BE2C (cell line): ENCODE measurements at regions not wholly inside any gene's neighbourhood (a gene's known extent, or its start where the extent isn't known, plus 50 kb on each side); places are given as distances from the start of the nearest gene placed in this dataset.

Experiments used
- DNase-seq: peaks from one replicate; pipeline ENCODE4 v3.0.0-alpha.2; 2020
- H3K27me3 ChIP-seq: fragments of 250-450 bp; sonication (Bioruptor Pico); 2 replicates; pipeline ENCODE4 v1.5.1; 2020; ENCODE audit warnings: mild to moderate bottlenecking
- H3K36me3 ChIP-seq: fragments of 250-450 bp; sonication (Bioruptor Pico); 2 replicates; pipeline ENCODE4 v1.5.1; 2020; ENCODE audit warnings: mild to moderate bottlenecking
- H3K4me1 ChIP-seq: fragments of 250-450 bp; sonication (Bioruptor Pico); 2 replicates; pipeline ENCODE4 v1.5.1; 2020
- H3K4me3 ChIP-seq: 2 replicates; pipeline ENCODE4 v1.5.1; 2011; ENCODE audit warnings: low read depth, low read length
- H3K9me3 ChIP-seq: fragments of 250-450 bp; sonication (Bioruptor Pico); 2 replicates; pipeline ENCODE4 v1.5.1; 2020
- TF ChIP-seq, protein P1 (sequence below): IDR thresholded peaks from 2 replicates; pipeline ENCODE4 v1.5.1; 2012; ENCODE audit warnings: mild to moderate bottlenecking, low read depth, low read length

DNA sequence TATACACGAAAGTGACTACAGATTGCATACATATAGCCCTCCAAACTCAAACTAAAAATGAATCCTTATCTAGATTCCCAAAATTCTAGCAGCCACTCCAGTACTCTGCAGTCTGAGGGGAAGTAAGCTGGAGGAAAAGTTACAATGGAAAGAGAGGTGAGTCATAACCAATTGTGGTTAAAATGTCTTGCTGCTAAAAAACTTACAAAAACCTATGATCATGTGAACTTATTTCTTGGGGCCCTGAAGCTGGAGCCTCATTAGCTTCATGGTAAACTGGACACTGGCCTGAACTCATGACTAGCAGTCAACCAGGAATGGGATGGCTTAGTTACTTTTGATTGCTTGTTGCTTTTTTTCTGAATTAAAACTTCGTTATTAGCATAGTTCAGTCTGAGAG is 175.9 kb downstream of the SLC4A3 start:
- H3K27me3 ChIP-seq: no peaks in the 10 kb centered on the region
- H3K4me3 ChIP-seq: no peak overlapping the region
- TF ChIP-seq, protein P1, sequence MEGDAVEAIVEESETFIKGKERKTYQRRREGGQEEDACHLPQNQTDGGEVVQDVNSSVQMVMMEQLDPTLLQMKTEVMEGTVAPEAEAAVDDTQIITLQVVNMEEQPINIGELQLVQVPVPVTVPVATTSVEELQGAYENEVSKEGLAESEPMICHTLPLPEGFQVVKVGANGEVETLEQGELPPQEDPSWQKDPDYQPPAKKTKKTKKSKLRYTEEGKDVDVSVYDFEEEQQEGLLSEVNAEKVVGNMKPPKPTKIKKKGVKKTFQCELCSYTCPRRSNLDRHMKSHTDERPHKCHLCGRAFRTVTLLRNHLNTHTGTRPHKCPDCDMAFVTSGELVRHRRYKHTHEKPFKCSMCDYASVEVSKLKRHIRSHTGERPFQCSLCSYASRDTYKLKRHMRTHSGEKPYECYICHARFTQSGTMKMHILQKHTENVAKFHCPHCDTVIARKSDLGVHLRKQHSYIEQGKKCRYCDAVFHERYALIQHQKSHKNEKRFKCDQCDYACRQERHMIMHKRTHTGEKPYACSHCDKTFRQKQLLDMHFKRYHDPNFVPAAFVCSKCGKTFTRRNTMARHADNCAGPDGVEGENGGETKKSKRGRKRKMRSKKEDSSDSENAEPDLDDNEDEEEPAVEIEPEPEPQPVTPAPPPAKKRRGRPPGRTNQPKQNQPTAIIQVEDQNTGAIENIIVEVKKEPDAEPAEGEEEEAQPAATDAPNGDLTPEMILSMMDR: no peak
- H3K9me3 ChIP-seq: no peaks in the 10 kb centered on the region
- DNase-seq: no peak
- no peaks in the 10 kb centered on the region for H3K4me1 ChIP-seq
- no peaks in the 10 kb centered on the region for H3K36me3 ChIP-seq

DNA sequence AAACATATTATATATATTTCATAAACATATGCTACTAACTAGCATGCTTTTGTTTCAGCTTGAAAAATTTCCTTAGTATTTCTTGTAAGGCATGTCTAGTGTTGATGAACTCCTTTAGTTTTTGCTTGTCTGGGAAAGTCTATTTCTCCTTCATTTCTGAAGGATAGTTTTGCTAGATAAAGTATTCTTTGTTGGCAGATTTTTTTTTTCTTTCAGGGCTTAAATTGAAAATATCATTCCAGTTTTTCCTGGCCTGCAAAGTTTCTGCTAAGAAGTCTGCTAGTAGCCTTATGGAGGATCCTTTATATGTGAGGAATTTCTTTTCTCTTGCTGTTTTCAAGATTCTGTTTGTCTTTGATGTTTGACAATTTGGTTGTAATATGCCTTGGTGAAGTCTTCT is 183.5 kb downstream of the SLC4A3 start:
- Histone ChIP-seq H3K36me3 (no peaks in the 10 kb centered on the region), H3K9me3 (no peaks in the 10 kb centered on the region), H3K4me3 (no peak overlapping the region), H3K4me1 (no peaks in the 10 kb centered on the region), H3K27me3 (no peaks in the 10 kb centered on the region)
- DNase-seq: no peak
- TF ChIP-seq, protein P1: no peak

- no peaks in the 10 kb centered on the region for H3K9me3 ChIP-seq
- no peaks in the 10 kb centered on the region for H3K36me3 ChIP-seq
- no peaks in the 10 kb centered on the region for H3K27me3 ChIP-seq
- no peaks in the 10 kb centered on the region for H3K4me1 ChIP-seq
- no peak overlapping the region for H3K4me3 ChIP-seq
- no peak for DNase-seq
- TF ChIP-seq, protein P1: no peak
Measured at GRCh38 chr2:219812672-219813071, 185.2 kb downstream of the SLC4A3 start.

GRCh38 chr2:219820767-219821166 is 193.3 kb downstream of the SLC4A3 start:
- DNase-seq: no peak
- H3K4me1 ChIP-seq: no peaks in the 10 kb centered on the region
- H3K27me3 ChIP-seq: peaks cover 11% of the 10 kb centered on the region
- H3K9me3 ChIP-seq: no peaks in the 10 kb centered on the region
- H3K4me3 ChIP-seq: no peak overlapping the region
- TF ChIP-seq, protein P1: no peak
- H3K36me3 ChIP-seq: no peaks in the 10 kb centered on the region

DNA sequence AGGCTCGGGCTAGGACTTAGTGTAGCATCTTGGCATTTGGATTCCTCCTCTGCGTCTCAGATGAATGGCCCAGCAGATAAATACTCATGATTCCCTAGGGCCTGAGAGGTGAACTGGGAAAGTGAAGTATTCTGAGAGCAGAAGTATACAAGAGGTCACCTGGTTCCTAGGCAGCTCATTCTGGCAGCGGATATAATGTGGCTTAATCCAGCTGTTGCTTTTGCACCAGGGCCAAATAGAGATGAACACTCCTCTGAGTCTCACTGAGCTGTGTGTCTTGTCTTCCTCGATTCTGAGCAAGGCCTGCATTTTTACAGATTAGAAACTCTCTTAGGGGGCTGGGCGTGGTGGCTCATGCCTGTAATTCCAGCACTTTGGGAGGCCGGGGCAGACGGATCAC is 196.1 kb downstream of the SLC4A3 start:
- no peaks in the 10 kb centered on the region for H3K4me1 ChIP-seq
- H3K27me3 ChIP-seq: peaks cover 15% of the 10 kb centered on the region
- TF ChIP-seq, protein P1: no peak
- H3K36me3 ChIP-seq: no peaks in the 10 kb centered on the region
- DNase-seq: no peak
- H3K9me3 ChIP-seq: no peaks in the 10 kb centered on the region
- H3K4me3 ChIP-seq: no peak overlapping the region

- H3K36me3 ChIP-seq: no peaks in the 10 kb centered on the region
- no peak for DNase-seq
- TF ChIP-seq, protein P1: no peak
- H3K9me3 ChIP-seq: no peaks in the 10 kb centered on the region
- no peak overlapping the region for H3K4me3 ChIP-seq
- peaks cover 19% of the 10 kb centered on the region for H3K27me3 ChIP-seq
- H3K4me1 ChIP-seq: no peaks in the 10 kb centered on the region
Measured at GRCh38 chr2:219824996-219825395, 197.6 kb downstream of the SLC4A3 start.
